NB4 (cell line): ENCODE measurements at regions not wholly inside any gene's neighbourhood (a gene's known extent, or its start where the extent isn't known, plus 50 kb on each side); places are given as distances from the start of the nearest gene placed in this dataset.

Experiments
- DNase-seq: peaks from one replicate; pipeline ENCODE4 v3.0.0; 2010; ENCODE audit warnings: low read depth
- H3K4me3 ChIP-seq: one replicate; pipeline ENCODE4 v1.5.1; 2011; ENCODE audit warnings: mild to moderate bottlenecking, low read depth, low read length, moderate library complexity
- CTCF ChIP-seq: IDR thresholded peaks from one replicate; pipeline ENCODE4 v1.5.1; 2012; ENCODE audit warnings: low read depth, low read length
- MAX ChIP-seq: IDR thresholded peaks from 2 replicates; pipeline ENCODE4 v1.6.1; 2011; ENCODE audit warnings: low read depth, low read length
- MYC ChIP-seq: IDR thresholded peaks from 2 replicates; pipeline ENCODE4 v1.6.1; 2011; ENCODE audit warnings: low read depth, low read length
- POLR2A ChIP-seq: IDR thresholded peaks from 2 replicates; pipeline ENCODE4 v1.6.1; 2011; ENCODE audit warnings: mild to moderate bottlenecking; ENCODE audit not compliant: insufficient read length; ENCODE audit errors: extremely low read depth

- TF ChIP-seq MAX (no peak), MYC (no peak), POLR2A (no peak), CTCF (no peak)
- H3K4me3 ChIP-seq, result no peak overlapping the region
- DNase-seq, result no peak
Measured at GRCh38 chr1:81582467-81582986, 218.2 kb upstream of the ADGRL2 start.

GRCh38 chr1:81578867-81579266 is 221.9 kb upstream of the ADGRL2 start:
- H3K4me3 ChIP-seq, result no peak overlapping the region
- DNase-seq, result no peak
- TF ChIP-seq MYC (no peak), POLR2A (no peak), CTCF (no peak), MAX (no peak)

- DNase-seq, result no peak
- no peak overlapping the region for H3K4me3 ChIP-seq
- TF ChIP-seq MYC (no peak), CTCF (no peak), MAX (no peak), POLR2A (no peak)
Measured at GRCh38 chr1:81577004-81577697, 223.6 kb upstream of the ADGRL2 start.

- H3K4me3 ChIP-seq, result no peak overlapping the region
- DNase-seq, result no peak
- no peak for TF ChIP-seq CTCF
- no peak for TF ChIP-seq MYC
- TF ChIP-seq MAX, result no peak
- TF ChIP-seq POLR2A, result no peak
Measured at GRCh38 chr1:81574408-81574807, 226.3 kb upstream of the ADGRL2 start.

- no peak for TF ChIP-seq POLR2A
- no peak for TF ChIP-seq CTCF
- no peak for TF ChIP-seq MYC
- no peak for TF ChIP-seq MAX
- DNase-seq, result no peak
Measured at GRCh38 chr1:81573458-81573857, 227.3 kb upstream of the ADGRL2 start.

GRCh38 chr1:81571946-81572345 is 228.8 kb upstream of the ADGRL2 start:
- no peak for TF ChIP-seq MYC
- TF ChIP-seq CTCF, result no peak
- no peak for TF ChIP-seq POLR2A
- no peak for TF ChIP-seq MAX
- no peak for DNase-seq
- no peak overlapping the region for H3K4me3 ChIP-seq

More at GRCh38 chr1:81573458-81573857, 227.3 kb upstream of the ADGRL2 start:
- no peak overlapping the region for H3K4me3 ChIP-seq
